Ramos (cell line): ENCODE measurements at regions not wholly inside any gene's neighbourhood (a gene's known extent, or its start where the extent isn't known, plus 50 kb on each side); places are given as distances from the start of the nearest gene placed in this dataset.
"Not testable (repeated sequence)": the region's sequence is repeated elsewhere in the genome, so short reads cannot be mapped to it uniquely, and the experiment has no call there.

Experiments used
- in situ Hi-C: fragments of 300-500 bp; cut with MboI; formaldehyde crosslinking; loops from one replicate; pipeline ENCODE4 v1.14.3; 2022; ENCODE audit warnings: low sequenced_read_pairs; ENCODE audit not compliant: unreplicated experiment

GRCh38 chr3:159030886-159031679, 229.2 kb downstream of the MFSD1 start:
- in situ Hi-C loops = no loop called here

GRCh38 chr3:159032311-159032710, 230.5 kb downstream of the MFSD1 start:
- in situ Hi-C loops = no loop called here

- in situ Hi-C loops = no loop called here
Observed at GRCh38 chr3:159038405-159038804, 236.6 kb downstream of the MFSD1 start.

- in situ Hi-C loops = no loop called here
Observed at GRCh38 chr3:159039286-159039685, 237.4 kb downstream of the MFSD1 start.

- in situ Hi-C loops = no loop called here
Observed at GRCh38 chr3:159045279-159045885, 243.5 kb downstream of the MFSD1 start.

- in situ Hi-C loops = no loop called here
Observed at GRCh38 chr3:159047361-159047760, 245.5 kb downstream of the MFSD1 start.

- in situ Hi-C loops = not testable (repeated sequence)
Observed at GRCh38 chr3:159052494-159052893, 250.6 kb downstream of the MFSD1 start.

GRCh38 chr3:159057621-159058020, 255.8 kb downstream of the MFSD1 start:
- in situ Hi-C loops = no loop called here

GRCh38 chr3:159058859-159059258, 257.0 kb downstream of the MFSD1 start:
- in situ Hi-C loops = no loop called here

- in situ Hi-C loops = no loop called here
Observed at GRCh38 chr3:159059395-159059794, 257.5 kb downstream of the MFSD1 start.

- in situ Hi-C loops = no loop called here
Observed at GRCh38 chr3:159062734-159063410, 261.0 kb downstream of the MFSD1 start.

- in situ Hi-C loops = no loop called here
Observed at GRCh38 chr3:159069091-159069490, 267.2 kb downstream of the MFSD1 start, which contains the start of gene IQCJ. IQCJ (plus strand) TSS chr3:159069319.

- in situ Hi-C loops = no loop called here
Observed at GRCh38 chr3:159069866-159070425, 268.1 kb downstream of the MFSD1 start.

- in situ Hi-C loops = no loop called here
Observed at GRCh38 chr3:159074756-159075701, 273.2 kb downstream of the MFSD1 start.

GRCh38 chr3:159077860-159078259, 276.0 kb downstream of the MFSD1 start:
- in situ Hi-C loops = no loop called here

GRCh38 chr3:159080256-159080655, 278.4 kb downstream of the MFSD1 start:
- in situ Hi-C loops = no loop called here

- in situ Hi-C loops = no loop called here
Observed at GRCh38 chr3:159080821-159081220, 279.0 kb downstream of the MFSD1 start.

GRCh38 chr3:159082519-159082918, 280.7 kb downstream of the MFSD1 start:
- in situ Hi-C loops = no loop called here

GRCh38 chr3:159091936-159092335, 290.1 kb downstream of the MFSD1 start:
- in situ Hi-C loops = no loop called here

- in situ Hi-C loops = no loop called here
Observed at GRCh38 chr3:159102001-159102400, 300.1 kb downstream of the MFSD1 start.
